HepG2 (cell line): ENCODE measurements at regions not wholly inside any gene's neighbourhood (a gene's known extent, or its start where the extent isn't known, plus 50 kb on each side); places are given as distances from the start of the nearest gene placed in this dataset.

ENCODE experiments used
- ATAC-seq: fragments of 200-7000 bp; cut with Tn5 transposase; 3 replicates; pipeline ENCODE4 v1.9.1; 2020; ENCODE audit warnings: mild to moderate bottlenecking, moderate library complexity
- BruUV-seq: library from RNA; stranded (reverse); fragments of 400-500 nt; replicated peaks from 2 replicates; lab custom pipeline; 2021; lab: Mats Ljungman, UMichigan
- CTCF ChIA-PET: fragments of 300-600 bp; formaldehyde crosslinking; extraction: SDS; loops from one replicate; lab custom pipeline; 2021; ENCODE audit warnings: low total read pairs, inconsistent platforms, low intra/inter-chr PET ratio; lab: Yijun Ruan, JAX
- POLR2A ChIA-PET: fragments of 350-600 bp; sonication (Branson Sonifier 250); formaldehyde crosslinking; loops from one replicate; lab custom pipeline; 2020; ENCODE audit warnings: antibody characterized with exemption, inconsistent platforms; lab: Yijun Ruan, JAX
- DNase-seq: peaks from one replicate; pipeline ENCODE4 v3.0.0-alpha.2; 2015; ENCODE audit warnings: low spot score
- FAIRE-seq: peaks from 3 replicates; lab custom pipeline; 2011; peaks lifted over from hg19 to GRCh38; lab: Jason Lieb, UNC
- H2AFZ ChIP-seq: one replicate; pipeline ENCODE4 v1.6.1; 2011; ENCODE audit warnings: low read length, inconsistent platforms
- H3K27ac ChIP-seq: fragments of 300-600 bp; 3 replicates; pipeline ENCODE4 v1.8.0; 2011; ENCODE audit warnings: mixed run types, mild to moderate bottlenecking, mixed read lengths, low read length, inconsistent platforms; ENCODE audit not compliant: insufficient read depth; ENCODE audit errors: extremely low read length
- H3K27me3 ChIP-seq, 2 experiments: fragments of 200-600 bp in 1 of 2; 2 replicates in 1 of 2; 3 replicates in 1 of 2; pipeline versions ENCODE4 v1.6.0 to v1.8.0; 2011; ENCODE audit warnings: low read length in 2 of 2, mild to moderate bottlenecking in 2 of 2, moderate library complexity in 2 of 2, inconsistent platforms in 1 of 2; ENCODE audit not compliant: insufficient read depth in 2 of 2, control insufficient read depth in 1 of 2
- H3K36me3 ChIP-seq, 2 experiments: fragments of 200-600 bp in 1 of 2; replicated peaks in 1 of 2; 2 replicates in 1 of 2; 3 replicates in 1 of 2; pipeline versions ENCODE4 v1.5.1 to v1.8.0; 2011; ENCODE audit warnings: low read length in 2 of 2, inconsistent platforms in 1 of 2; ENCODE audit not compliant: insufficient read depth in 2 of 2, control insufficient read depth in 1 of 2
- H3K4me1 ChIP-seq: 2 replicates; pipeline ENCODE4 v1.5.1; 2012; ENCODE audit warnings: low read length, inconsistent platforms; ENCODE audit not compliant: insufficient read depth
- H3K4me2 ChIP-seq: 2 replicates; pipeline ENCODE4 v1.6.0; 2011; ENCODE audit warnings: low read depth, low read length, inconsistent platforms
- H3K4me3 ChIP-seq, 3 experiments: fragments of 200-600 bp in 1 of 3; sonication (generic), shearing (Covaris generic) in 1 of 3; replicated peaks in 1 of 3; 2 replicates each; pipeline ENCODE4 v1.5.1; 2011 to 2016; ENCODE audit warnings: low read length in 3 of 3, inconsistent platforms in 2 of 3, low read depth in 2 of 3, mild to moderate bottlenecking in 2 of 3, control low read depth in 1 of 3, mixed read lengths in 1 of 3; ENCODE audit not compliant: insufficient read depth in 1 of 3
- H3K79me2 ChIP-seq: one replicate; pipeline ENCODE4 v1.6.1; 2011; ENCODE audit warnings: low read length, inconsistent platforms; ENCODE audit not compliant: insufficient read depth
- H3K9ac ChIP-seq: 2 replicates; pipeline ENCODE4 v1.6.0; 2011; ENCODE audit warnings: mild to moderate bottlenecking, low read depth, low read length, inconsistent platforms; ENCODE audit not compliant: insufficient read depth
- H3K9me3 ChIP-seq: 2 replicates; pipeline ENCODE4 v1.5.1; 2012; ENCODE audit warnings: mild to moderate bottlenecking, low read length
- H4K20me1 ChIP-seq: 2 replicates; pipeline ENCODE4 v1.6.0; 2011; ENCODE audit warnings: inconsistent platforms, mild to moderate bottlenecking, low read length, moderate library complexity; ENCODE audit not compliant: insufficient read depth
- CENPT ChIP-seq: sonication (generic); formaldehyde crosslinking; IDR thresholded peaks from 2 replicates; pipeline ENCODE4 v1.8.0; 2022; ENCODE audit warnings: low read depth, mild to moderate bottlenecking, moderate library complexity, missing genetic modification reagents
- FOSL2 ChIP-seq: sonication (generic); formaldehyde crosslinking; IDR thresholded peaks from 2 replicates; pipeline ENCODE4 v1.4.0; 2020; ENCODE audit warnings: missing genetic modification reagents
- GATAD1 ChIP-seq: IDR thresholded peaks from 2 replicates; pipeline ENCODE4 v1.6.1; 2016; ENCODE audit warnings: missing genetic modification reagents, missing compliant biosample characterization
- MAZ ChIP-seq, 2 experiments: sonication (generic) in 1 of 2; formaldehyde crosslinking in 1 of 2; IDR thresholded peaks; 2 replicates each; pipeline versions ENCODE4 v1.5.0 to v1.6.1; 2012 to 2020; ENCODE audit warnings: low read depth in 2 of 2, mild to moderate bottlenecking in 2 of 2, borderline replicate concordance in 1 of 2, improper control_type of control experiment in 1 of 2, low read length in 1 of 2, missing genetic modification reagents in 1 of 2, moderate library complexity in 1 of 2
- ZNF20 ChIP-seq: sonication (generic); formaldehyde crosslinking; IDR thresholded peaks from 2 replicates; pipeline ENCODE4 v1.4.0; 2020; ENCODE audit warnings: mild to moderate bottlenecking, moderate library complexity, missing genetic modification reagents
- ZNF468 ChIP-seq: sonication (generic); formaldehyde crosslinking; IDR thresholded peaks from 2 replicates; pipeline ENCODE4 v1.8.0; 2022; ENCODE audit warnings: mild to moderate bottlenecking, moderate library complexity, missing genetic modification reagents
- ZNF766 ChIP-seq: sonication (generic); formaldehyde crosslinking; IDR thresholded peaks from 2 replicates; pipeline ENCODE4 v1.5.0; 2020; ENCODE audit warnings: missing genetic modification reagents, borderline replicate concordance
- WGBS: methylation state at CpG from one replicate; pipeline ENCODE4 v1.1.6; 2017; ENCODE audit warnings: low lambda C conversion rate; 5-methylcytosine and 5-hydroxymethylcytosine counted together
- in situ Hi-C: cut with HindIII; loops from 2 replicates; pipeline ENCODE4 v1.10.0; 2017; ENCODE audit warnings: low pct_unique_long_range_greater_than_20kb; ENCODE audit not compliant: extremely low pct_ligation_motif_present
- intact Hi-C: fragments of 100-400 bp; cut with micrococcal nuclease; formaldehyde crosslinking; loops from one replicate; pipeline ENCODE4 v1.10.0; 2022; ENCODE audit not compliant: unreplicated experiment
- TF ChIP-seq, protein P1 (sequence below): sonication (generic); formaldehyde crosslinking; conservative IDR thresholded peaks from 2 replicates; pipeline ENCODE4 v1.4.0; 2020; ENCODE audit warnings: missing genetic modification reagents

DNA sequence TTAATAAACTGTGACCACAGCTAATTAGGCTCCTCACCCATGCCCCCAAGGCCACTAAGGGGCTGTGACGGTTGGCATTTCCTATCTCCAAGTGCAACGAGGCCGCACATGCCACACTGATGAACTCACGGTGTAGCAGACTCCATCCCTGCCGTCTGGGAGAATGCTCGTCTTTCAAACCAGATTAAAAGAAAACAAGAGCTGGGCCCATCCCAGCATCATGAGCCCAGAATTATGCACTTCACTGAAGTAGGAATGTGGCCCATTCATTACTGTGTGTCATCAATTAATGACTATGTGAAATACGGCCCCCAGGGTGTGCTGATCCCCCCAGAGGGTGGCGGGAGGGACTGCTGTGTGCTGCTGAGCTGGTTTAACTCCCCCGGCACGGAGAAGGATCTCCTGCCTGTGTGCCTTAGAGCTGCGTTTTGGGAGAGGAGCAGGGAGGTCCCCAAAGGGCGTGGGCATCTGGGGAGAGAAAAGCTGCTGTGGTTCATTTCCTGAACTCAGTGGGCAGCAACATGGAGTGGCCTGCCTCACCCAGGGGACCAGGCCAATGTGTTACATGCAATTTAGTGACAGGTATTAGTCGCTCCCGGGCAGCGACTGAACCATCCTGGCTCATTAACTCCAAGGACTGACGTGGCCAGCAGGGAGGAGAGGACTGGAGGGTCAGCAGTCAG, 194.5 kb downstream of the FOXL1 start (continued):
- TF ChIP-seq MAZ (IDR thresholded peaks at IDR 0.05; ENCODE audit: borderline replicate concordance, low read depth, low read length) = no peak
- TF ChIP-seq MAZ (CRISPR knock-in tag; IDR thresholded peaks at IDR 0.05; ENCODE audit: low read depth) = no peak
- TF ChIP-seq, protein P1, sequence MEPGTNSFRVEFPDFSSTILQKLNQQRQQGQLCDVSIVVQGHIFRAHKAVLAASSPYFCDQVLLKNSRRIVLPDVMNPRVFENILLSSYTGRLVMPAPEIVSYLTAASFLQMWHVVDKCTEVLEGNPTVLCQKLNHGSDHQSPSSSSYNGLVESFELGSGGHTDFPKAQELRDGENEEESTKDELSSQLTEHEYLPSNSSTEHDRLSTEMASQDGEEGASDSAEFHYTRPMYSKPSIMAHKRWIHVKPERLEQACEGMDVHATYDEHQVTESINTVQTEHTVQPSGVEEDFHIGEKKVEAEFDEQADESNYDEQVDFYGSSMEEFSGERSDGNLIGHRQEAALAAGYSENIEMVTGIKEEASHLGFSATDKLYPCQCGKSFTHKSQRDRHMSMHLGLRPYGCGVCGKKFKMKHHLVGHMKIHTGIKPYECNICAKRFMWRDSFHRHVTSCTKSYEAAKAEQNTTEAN (CRISPR knock-in tag) = no peak
- TF ChIP-seq FOSL2 (CRISPR knock-in tag) = no peak
- TF ChIP-seq ZNF20 = no peak
- TF ChIP-seq CENPT (CRISPR knock-in tag) = no peak
- TF ChIP-seq ZNF766 (CRISPR knock-in tag) = no peak

DNA sequence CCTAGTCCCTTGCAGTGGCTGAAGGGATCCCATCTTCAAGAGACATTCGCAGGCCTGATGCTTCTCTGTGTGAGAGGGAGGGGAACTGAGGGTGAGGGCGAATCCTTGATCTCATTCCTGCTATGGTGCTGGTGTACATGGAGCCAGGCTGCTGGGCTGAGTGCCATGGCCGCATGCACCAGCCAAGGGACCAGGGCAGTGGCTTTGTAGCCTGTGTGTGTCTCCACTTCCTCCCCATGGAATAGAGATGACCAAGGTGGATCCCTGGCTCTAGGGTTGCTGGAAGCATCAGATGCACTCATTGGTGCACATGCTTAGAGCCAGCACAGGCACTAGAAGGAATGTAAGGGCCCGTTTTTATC, 195.0 kb downstream of the FOXL1 start:
- ATAC-seq (no peak), DNase-seq (no peak), FAIRE-seq (no peak)
- in situ Hi-C loops = no loop called here
- no peak overlapping the region for H3K4me3 ChIP-seq
- no peak overlapping the region for H2AFZ ChIP-seq
- peaks cover 4 to 76% of the 10 kb centered on the region in 2 experiments; a peak in 4 of 5 replicates for H3K27me3 ChIP-seq
- ChIA-PET CTCF (no interaction called here), POLR2A (no interaction called here)
- H4K20me1 ChIP-seq = no peaks in the 10 kb centered on the region
- no peaks in the 10 kb centered on the region for H3K36me3 ChIP-seq
- 0% methylated on average over 4 of the region's 4 CpGs for WGBS
- BruUV-seq = no TSS peak
- no peaks in the 10 kb centered on the region for H3K79me2 ChIP-seq
- no peak for TF ChIP-seq GATAD1 (CRISPR knock-in tag)
- TF ChIP-seq ZNF468 (CRISPR knock-in tag) = no peak
- H3K27ac ChIP-seq = no peak overlapping the region
- no peaks in the 10 kb centered on the region for H3K9me3 ChIP-seq
- H3K4me1 ChIP-seq = no peaks in the 10 kb centered on the region
- no peak overlapping the region for H3K9ac ChIP-seq
- H3K4me2 ChIP-seq = no peak overlapping the region
- intact Hi-C loops = no loop called here
